GM12878 (cell line): ENCODE measurements at regions not wholly inside any gene's neighbourhood (a gene's known extent, or its start where the extent isn't known, plus 50 kb on each side); places are given as distances from the start of the nearest gene placed in this dataset.

ENCODE experiments used
- ATAC-seq: fragments of 200-7000 bp; cut with Tn5 transposase; 3 replicates; pipeline ENCODE4 v1.9.1; 2020; ENCODE audit warnings: mild to moderate bottlenecking, moderate library complexity
- BruUV-seq: library from RNA; stranded (reverse); fragments of 400-500 nt; replicated peaks from 2 replicates; lab custom pipeline; 2021; lab: Mats Ljungman, UMichigan
- CTCF ChIA-PET: fragments of 300-600 bp; sonication (Branson Sonifier 250); formaldehyde crosslinking; extraction: SDS; loops from one replicate; lab custom pipeline; 2021; ENCODE audit warnings: inconsistent platforms; lab: Yijun Ruan, JAX
- POLR2A ChIA-PET: fragments of 350-600 bp; formaldehyde crosslinking; extraction: SDS; loops from one replicate; lab custom pipeline; 2021; ENCODE audit warnings: inconsistent platforms; lab: Charles Lee
- RAD21 ChIA-PET: fragments of 300-600 bp; sonication (Branson Sonifier 250); formaldehyde crosslinking; loops from one replicate; lab custom pipeline; 2023; ENCODE audit warnings: antibody characterized with exemption; ENCODE audit not compliant: unreplicated experiment; lab: Charles Lee
- SMC1A ChIA-PET: fragments of 300-600 bp; sonication (Branson Sonifier 250); formaldehyde crosslinking; loops from one replicate; lab custom pipeline; 2023; ENCODE audit not compliant: unreplicated experiment, uncharacterized antibody; lab: Charles Lee
- DNase-seq: peaks from one replicate; pipeline ENCODE4 v3.0.0-alpha.2; 2011; ENCODE audit warnings: low read depth, low spot score
- FAIRE-seq: peaks from 3 replicates; lab custom pipeline; 2011; peaks lifted over from hg19 to GRCh38; lab: Jason Lieb, UNC
- H2AFZ ChIP-seq: 2 replicates; pipeline ENCODE4 v1.6.0; 2011; ENCODE audit warnings: low read depth, low read length, control low read depth; ENCODE audit not compliant: control insufficient read depth
- H3K27ac ChIP-seq: 2 replicates; pipeline ENCODE4 v1.5.1; 2011; ENCODE audit warnings: control low read depth; ENCODE audit not compliant: control insufficient read depth, insufficient read depth
- H3K27me3 ChIP-seq, 2 experiments: replicated peaks in 1 of 2; 2 replicates each; pipeline versions ENCODE4 v1.6.0 to v1.6.1; 2011; ENCODE audit warnings: low read length in 1 of 2; ENCODE audit not compliant: control insufficient read depth in 2 of 2, insufficient read depth in 2 of 2
- H3K36me3 ChIP-seq, 2 experiments: 2 replicates each; pipeline ENCODE4 v1.5.1; 2011; ENCODE audit warnings: low read length in 1 of 2; ENCODE audit not compliant: control insufficient read depth in 2 of 2, insufficient read depth in 2 of 2
- H3K4me1 ChIP-seq: 2 replicates; pipeline ENCODE4 v1.6.1; 2011; ENCODE audit warnings: mild to moderate bottlenecking, low read length, moderate library complexity, mixed read lengths; ENCODE audit not compliant: control insufficient read depth, insufficient read depth
- H3K4me2 ChIP-seq: 2 replicates; pipeline ENCODE4 v1.6.0; 2011; ENCODE audit warnings: control low read depth; ENCODE audit not compliant: control insufficient read depth, insufficient read depth
- H3K4me3 ChIP-seq: fragments of 200-600 bp; sonication (generic); 2 replicates; pipeline ENCODE4 v1.5.1; 2016
- H3K79me2 ChIP-seq: 2 replicates; pipeline ENCODE4 v1.6.0; 2011; ENCODE audit warnings: low read length; ENCODE audit not compliant: control insufficient read depth, insufficient read depth
- H3K9ac ChIP-seq: 2 replicates; pipeline ENCODE4 v1.8.0; 2011; ENCODE audit warnings: low read length, control low read depth, mixed read lengths; ENCODE audit not compliant: control insufficient read depth, insufficient read depth
- H3K9me3 ChIP-seq: replicated peaks from 3 replicates; pipeline ENCODE4 v1.5.1; 2011; ENCODE audit warnings: mild to moderate bottlenecking, low read length; ENCODE audit not compliant: control insufficient read depth, insufficient read depth
- H4K20me1 ChIP-seq: 2 replicates; pipeline ENCODE4 v1.6.0; 2011; ENCODE audit not compliant: control insufficient read depth, insufficient read depth
- CUX1 ChIP-seq: IDR thresholded peaks from 2 replicates; pipeline ENCODE4 v1.6.1; 2012; ENCODE audit warnings: improper control_type of control experiment, low read depth, low read length; ENCODE audit not compliant: insufficient replicate concordance
- PBX3 ChIP-seq: IDR thresholded peaks from 2 replicates; pipeline ENCODE4 v1.6.1; 2011; ENCODE audit warnings: mild to moderate bottlenecking, low read depth, low read length, moderate library complexity; ENCODE audit not compliant: insufficient replicate concordance
- ZSCAN29 ChIP-seq: fragments of 450-650 bp; IDR thresholded peaks from 2 replicates; pipeline ENCODE4 v1.6.1; 2017; ENCODE audit warnings: mild to moderate bottlenecking, moderate library complexity
- WGBS: methylation state at CpG from one replicate; pipeline ENCODE4 v1.1.6; 2016; ENCODE audit warnings: low lambda C conversion rate; ENCODE audit not compliant: insufficient replicate concordance, insufficient coverage; ENCODE audit errors: missing lambda C conversion rate; 5-methylcytosine and 5-hydroxymethylcytosine counted together
- in situ Hi-C: fragments of 300-500 bp; cut with MboI; formaldehyde crosslinking; loops from 9 replicates; pipeline ENCODE4 v1.14.3; 2018; ENCODE audit warnings: mixed read lengths
- intact Hi-C: fragments of 100-400 bp; cut with micrococcal nuclease; formaldehyde crosslinking; loops from one replicate; pipeline ENCODE4 v1.14.2; 2022; ENCODE audit not compliant: unreplicated experiment

GRCh38 chr15:56817321-56818080 is 84.2 kb upstream of the ZNF280D start:
- Histone ChIP-seq H3K9ac (no peak overlapping the region), H2AFZ (no peak overlapping the region), H3K4me2 (no peak overlapping the region), H3K36me3 (no peaks in the 10 kb centered on the region), H3K27me3 (no peaks in the 10 kb centered on the region), H3K79me2 (no peaks in the 10 kb centered on the region), H3K27ac (no peak overlapping the region), H4K20me1 (no peaks in the 10 kb centered on the region), H3K4me3 (no peak overlapping the region), H3K4me1 (no peaks in the 10 kb centered on the region), H3K9me3 (no peaks in the 10 kb centered on the region)
- DNase-seq (no peak), ATAC-seq (no peak), FAIRE-seq (no peak)
- no TSS peak for BruUV-seq
- CTCF ChIA-PET: interaction anchor here (0.6 to 1.7 kb wide), 4 partner anchors 47 to 327 kb away, joined by 3 to 6 read pairs (median 4); no protein-coding TSS in a partner anchor
- POLR2A ChIA-PET: no interaction called here
- WGBS: 92% methylated on average over 1 of the region's 1 CpG
- intact Hi-C loops (no loop called here), in situ Hi-C loops (loop anchor here (25.0 kb wide), 1 partner anchor 720 kb away; no protein-coding TSS in a partner anchor)
- SMC1A ChIA-PET: no interaction called here
- RAD21 ChIA-PET: interaction anchor here (0.5 kb wide), 1 partner anchor 22 kb away, joined by 4 read pairs; no protein-coding TSS in a partner anchor
- TF ChIP-seq CUX1 (no peak), ZSCAN29 (no peak), PBX3 (no peak)
